PC-3 (cell line): ENCODE measurements at regions not wholly inside any gene's neighbourhood (a gene's known extent, or its start where the extent isn't known, plus 50 kb on each side); places are given as distances from the start of the nearest gene placed in this dataset.

Source experiments
- ATAC-seq: fragments of 200-7000 bp; cut with Tn5 transposase; 2 replicates; pipeline ENCODE4 v1.9.1; 2020; ENCODE audit warnings: mild to moderate bottlenecking, moderate library complexity
- BruUV-seq: library from RNA; stranded (reverse); fragments of 400-500 nt; replicated peaks from 2 replicates; lab custom pipeline; 2021; lab: Mats Ljungman, UMichigan
- CTCF ChIA-PET: fragments of 300-600 bp; sonication (Branson Sonifier 250); formaldehyde crosslinking; loops from one replicate; lab custom pipeline; 2022; ENCODE audit warnings: antibody characterized with exemption; lab: Charles Lee
- POLR2A ChIA-PET: fragments of 300-600 bp; sonication (Branson Sonifier 250); formaldehyde crosslinking; loops from one replicate; lab custom pipeline; 2022; ENCODE audit warnings: antibody characterized with exemption; ENCODE audit not compliant: unreplicated experiment; lab: Charles Lee
- DNase-seq: peaks from one replicate; pipeline ENCODE4 v3.0.0-alpha.2; 2015
- H2AFZ ChIP-seq: fragments of 300-600 bp; sonication (generic); 2 replicates; pipeline ENCODE4 v1.6.0; 2016; ENCODE audit warnings: antibody characterized with exemption, low read length
- H3F3A ChIP-seq: fragments of 300-600 bp; sonication (generic); one replicate; pipeline ENCODE4 v1.6.0; 2017; ENCODE audit warnings: antibody characterized with exemption, low read length, control low read depth, mild to moderate bottlenecking; ENCODE audit not compliant: unreplicated experiment
- H3K27ac ChIP-seq: fragments of 300-600 bp; sonication (generic); 2 replicates; pipeline ENCODE4 v1.5.1; 2016; ENCODE audit warnings: mild to moderate bottlenecking, low read length
- H3K27me3 ChIP-seq: fragments of 300-600 bp; sonication (generic); 2 replicates; pipeline ENCODE4 v1.6.1; 2016; ENCODE audit warnings: low read length, mixed read lengths
- H3K36me3 ChIP-seq: fragments of 300-600 bp; sonication (generic); 2 replicates; pipeline ENCODE4 v1.6.1; 2016; ENCODE audit warnings: low read depth, mixed run types, low read length, mixed read lengths
- H3K4me1 ChIP-seq: fragments of 300-600 bp; sonication (generic); 2 replicates; pipeline ENCODE4 v1.5.1; 2016; ENCODE audit warnings: low read length; ENCODE audit not compliant: insufficient read depth
- H3K4me2 ChIP-seq: fragments of 300-600 bp; sonication (generic); 2 replicates; pipeline ENCODE4 v1.6.0; 2016; ENCODE audit warnings: low read length
- H3K4me3 ChIP-seq: fragments of 300-600 bp; sonication (generic); 2 replicates; pipeline ENCODE4 v1.5.1; 2016; ENCODE audit warnings: mild to moderate bottlenecking, low read length, mixed read lengths
- H3K79me2 ChIP-seq: fragments of 300-600 bp; sonication (generic); 2 replicates; pipeline ENCODE4 v1.6.1; 2017; ENCODE audit warnings: low read length, mixed read lengths
- H3K9ac ChIP-seq: fragments of 300-600 bp; sonication (generic); 2 replicates; pipeline ENCODE4 v1.6.0; 2016; ENCODE audit warnings: mild to moderate bottlenecking, low read length
- H3K9me2 ChIP-seq: fragments of 300-600 bp; sonication (generic); replicated peaks from 2 replicates; pipeline ENCODE4 v1.6.1; 2016; ENCODE audit warnings: mixed run types, low read length, mixed read lengths
- H3K9me3 ChIP-seq: fragments of 300-600 bp; sonication (generic); 2 replicates; pipeline ENCODE4 v1.6.1; 2016; ENCODE audit warnings: low read length, mixed read lengths
- H4K20me1 ChIP-seq: fragments of 300-600 bp; sonication (generic); 2 replicates; pipeline ENCODE4 v1.6.1; 2016; ENCODE audit warnings: low read length, mixed read lengths
- CTCF ChIP-seq: fragments of 300-600 bp; sonication (generic); conservative IDR thresholded peaks from 2 replicates; pipeline ENCODE4 v1.5.1; 2017; ENCODE audit warnings: antibody characterized with exemption, low read depth, mild to moderate bottlenecking, low read length
- EZH2 ChIP-seq: fragments of 300-600 bp; sonication (generic); IDR thresholded peaks from one replicate; pipeline ENCODE4 v1.6.1; 2017; ENCODE audit warnings: antibody characterized with exemption, mild to moderate bottlenecking, low read length; ENCODE audit not compliant: unreplicated experiment
- EZH2phosphoT487 ChIP-seq: fragments of 300-600 bp; sonication (generic); IDR thresholded peaks from 2 replicates; pipeline ENCODE4 v1.6.1; 2018; ENCODE audit warnings: mild to moderate bottlenecking, antibody characterized with exemption, low read length, borderline replicate concordance
- intact Hi-C: fragments of 100-400 bp; cut with micrococcal nuclease; formaldehyde crosslinking; loops from 2 replicates; pipeline ENCODE4 v1.9.0; 2023

- Histone ChIP-seq H3K36me3 (no peaks in the 10 kb centered on the region), H3K9ac (no peak overlapping the region), H3K79me2 (no peaks in the 10 kb centered on the region), H3K9me2 (no peaks in the 10 kb centered on the region), H2AFZ (no peak overlapping the region), H3K4me3 (no peak overlapping the region), H3K9me3 (no peaks in the 10 kb centered on the region), H3K4me2 (no peak overlapping the region), H3K27me3 (no peaks in the 10 kb centered on the region), H3K27ac (no peak overlapping the region), H3K4me1 (no peaks in the 10 kb centered on the region), H3F3A (no peaks in the 10 kb centered on the region), H4K20me1 (no peaks in the 10 kb centered on the region)
- ATAC-seq (no peak), DNase-seq (peak; percentile 34)
- POLR2A ChIA-PET, result no interaction called here
- intact Hi-C loops, result loop anchor here (1.0 to 10.0 kb wide), 2 partner anchors 117 to 150 kb away; no protein-coding TSS in a partner anchor
- TF ChIP-seq CTCF (peak; percentile 55), EZH2 (no peak)
- no TSS peak for BruUV-seq
- CTCF ChIA-PET, result no interaction called here
Measured at GRCh38 chr18:26771524-26771923, 94.0 kb downstream of the AQP4 start.

- no peak overlapping the region for H3K4me2 ChIP-seq
- POLR2A ChIA-PET, result no interaction called here
Measured at GRCh38 chr18:26768385-26768784, 97.1 kb downstream of the AQP4 start.

GRCh38 chr18:26765498-26765897 is 100.0 kb downstream of the AQP4 start:
- Histone ChIP-seq H3K4me2 (no peak overlapping the region), H3K9ac (no peak overlapping the region), H4K20me1 (no peaks in the 10 kb centered on the region), H3K36me3 (no peaks in the 10 kb centered on the region), H3K27ac (no peak overlapping the region), H3K9me2 (no peaks in the 10 kb centered on the region), H2AFZ (no peak overlapping the region), H3F3A (no peaks in the 10 kb centered on the region), H3K4me1 (no peaks in the 10 kb centered on the region), H3K9me3 (no peaks in the 10 kb centered on the region), H3K4me3 (no peak overlapping the region), H3K79me2 (no peaks in the 10 kb centered on the region), H3K27me3 (no peaks in the 10 kb centered on the region)
- ChIA-PET POLR2A (interaction anchor here (0.6 kb wide), 1 partner anchor 15 kb away, joined by 3 read pairs; no protein-coding TSS in a partner anchor), CTCF (no interaction called here)
- TF ChIP-seq CTCF (no peak), EZH2phosphoT487 (no peak), EZH2 (no peak)
- ATAC-seq (no peak), DNase-seq (no peak)
- intact Hi-C loops, result no loop called here
- BruUV-seq, result no TSS peak

More at GRCh38 chr18:26768385-26768784, 97.1 kb downstream of the AQP4 start:
- intact Hi-C loops, result no loop called here
- Histone ChIP-seq H3K9me2 (no peaks in the 10 kb centered on the region), H3F3A (no peaks in the 10 kb centered on the region), H3K27ac (no peak overlapping the region), H2AFZ (no peak overlapping the region), H4K20me1 (no peaks in the 10 kb centered on the region), H3K27me3 (no peaks in the 10 kb centered on the region), H3K9ac (no peak overlapping the region), H3K4me3 (no peak overlapping the region), H3K36me3 (no peaks in the 10 kb centered on the region), H3K79me2 (no peaks in the 10 kb centered on the region), H3K4me1 (no peaks in the 10 kb centered on the region), H3K9me3 (no peaks in the 10 kb centered on the region)
- CTCF ChIA-PET, result no interaction called here
- no peak for DNase-seq
- no TSS peak for BruUV-seq
- TF ChIP-seq CTCF (no peak), EZH2phosphoT487 (no peak), EZH2 (no peak)
- no peak for ATAC-seq
